Upper lobe of left lung (tissue), 4 donors: ENCODE measurements at regions not wholly inside any gene's neighbourhood (a gene's known extent, or its start where the extent isn't known, plus 50 kb on each side); places are given as distances from the start of the nearest gene placed in this dataset.

Experiments used
- CTCF ChIP-seq, 6 experiments: fragments of 450-650 bp in 4 of 6; fragments of 200-600 bp in 2 of 6; sonication (generic) in 2 of 6; IDR thresholded peaks; one replicate each; pipeline ENCODE4 v1.5.1; 2016 to 2019; ENCODE audit warnings: antibody characterized with exemption in 6 of 6
- POLR2A ChIP-seq, 4 donors: fragments of 450-650 bp; IDR thresholded peaks; one replicate each; pipeline ENCODE4 v1.5.1; 2016 to 2017; ENCODE audit warnings: antibody characterized with exemption in 4 of 4, mild to moderate bottlenecking in 2 of 4

- TF ChIP-seq CTCF (IDR thresholded peaks at IDR 0.05) (no peak), POLR2A (IDR thresholded peaks at IDR 0.05) (no peak)
Measured at GRCh38 chrX:151510203-151510602, 53.3 kb upstream of the PASD1 start.
